B cell (primary cell): ENCODE measurements at regions not wholly inside any gene's neighbourhood (a gene's known extent, or its start where the extent isn't known, plus 50 kb on each side); places are given as distances from the start of the nearest gene placed in this dataset.

Source experiments
- ATAC-seq: fragments of 200-7000 bp; cut with Tn5 transposase; one replicate; pipeline ENCODE4 v1.10.0; 2021; ENCODE audit warnings: low read depth, mild to moderate bottlenecking, moderate number of reproducible peaks, moderate library complexity
- CTCF ChIA-PET: fragments of 350-600 bp; sonication (Branson Sonifier 250); formaldehyde crosslinking; loops from one replicate; lab custom pipeline; 2021; ENCODE audit warnings: antibody characterized with exemption, inconsistent platforms; lab: Charles Lee
- POLR2A ChIA-PET: fragments of 350-600 bp; sonication (Branson Sonifier 250); formaldehyde crosslinking; loops from one replicate; lab custom pipeline; 2021; ENCODE audit warnings: antibody characterized with exemption; lab: Charles Lee
- DNase-seq: peaks from one replicate; pipeline ENCODE4 v3.0.0; 2013
- H2AFZ ChIP-seq: 2 replicates; pipeline ENCODE4 v1.6.1; 2012; ENCODE audit warnings: mild to moderate bottlenecking, low read depth, low read length; ENCODE audit not compliant: insufficient read depth, poor library complexity, severe bottlenecking
- H3K27ac ChIP-seq, 2 donors: 1 replicate in 1 of 2; 2 replicates in 1 of 2; pipeline ENCODE4 v1.5.1; 2012 to 2013; ENCODE audit warnings: low read length in 2 of 2, mild to moderate bottlenecking in 2 of 2, moderate library complexity in 1 of 2
- H3K27me3 ChIP-seq, 4 experiments: fragments of 200-600 bp in 1 of 4; sonication (generic) in 1 of 4; replicated peaks in 1 of 4; 1 replicate in 2 of 4; 2 replicates in 2 of 4; pipeline versions ENCODE4 v1.6.1 to v1.7.0; 2013 to 2016; ENCODE audit warnings: low read length in 3 of 4, mild to moderate bottlenecking in 2 of 4, mixed read lengths in 1 of 4, moderate library complexity in 1 of 4; ENCODE audit not compliant: insufficient read depth in 4 of 4, control insufficient read depth in 3 of 4; ENCODE audit errors: control extremely low read depth in 1 of 4
- H3K36me3 ChIP-seq, 2 experiments: replicated peaks in 1 of 2; 1 replicate in 1 of 2; 2 replicates in 1 of 2; pipeline versions ENCODE4 v1.6.1 to v1.7.1; 2013; ENCODE audit warnings: low read length in 1 of 2; ENCODE audit not compliant: insufficient read depth in 2 of 2, control insufficient read depth in 1 of 2; ENCODE audit errors: control extremely low read depth in 1 of 2, extremely low read depth in 1 of 2
- H3K4me1 ChIP-seq, 2 donors: fragments of 200-600 bp in 1 of 2; sonication (generic) in 1 of 2; 1 replicate in 1 of 2; 2 replicates in 1 of 2; pipeline versions ENCODE4 v1.5.1 to v1.6.1; 2013 to 2017; ENCODE audit warnings: low read length in 2 of 2; ENCODE audit not compliant: control insufficient read depth in 2 of 2, insufficient read depth in 2 of 2
- H3K4me2 ChIP-seq: replicated peaks from 2 replicates; pipeline ENCODE3; 2012; ENCODE audit warnings: mild to moderate bottlenecking, low read depth, low read length; ENCODE audit not compliant: poor library complexity, severe bottlenecking
- H3K4me3 ChIP-seq, 5 experiments: fragments of 200-600 bp in 1 of 5; sonication (generic) in 1 of 5; 1 replicate in 3 of 5; 2 replicates in 2 of 5; pipeline versions ENCODE4 v1.5.1 to v1.7.0; 2011 to 2016; ENCODE audit warnings: low read length in 4 of 5, mild to moderate bottlenecking in 4 of 5, low read depth in 2 of 5, control low read depth in 1 of 5, moderate library complexity in 1 of 5; ENCODE audit not compliant: insufficient read depth in 1 of 5; ENCODE audit errors: control extremely low read depth in 1 of 5, extremely low read depth in 1 of 5
- H3K79me2 ChIP-seq: fragments of 200-600 bp; sonication (generic); one replicate; pipeline ENCODE4 v1.6.0; 2016; ENCODE audit warnings: low read length; ENCODE audit not compliant: control insufficient read depth, insufficient read depth
- H3K9ac ChIP-seq: fragments of 200-600 bp; sonication (generic); 2 replicates; pipeline ENCODE4 v1.6.1; 2017; ENCODE audit warnings: mild to moderate bottlenecking, low read length, moderate library complexity
- H3K9me3 ChIP-seq, 3 donors: one replicate each; pipeline versions ENCODE4 v1.6.1 to v1.7.1; 2013; ENCODE audit warnings: low read length in 2 of 3; ENCODE audit not compliant: control insufficient read depth in 2 of 3, insufficient read depth in 1 of 3; ENCODE audit errors: control extremely low read depth in 1 of 3
- H4K20me1 ChIP-seq: 2 replicates; pipeline ENCODE4 v1.6.0; 2012; ENCODE audit warnings: mild to moderate bottlenecking, low read length; ENCODE audit not compliant: insufficient read depth, control insufficient read depth, poor library complexity, severe bottlenecking
- H3K27ac Mint-ChIP-seq: one replicate; pipeline ENCODE4 v1.8.0; 2021; ENCODE audit warnings: mixed read lengths
- H3K27me3 Mint-ChIP-seq: one replicate; pipeline ENCODE4 v1.8.0; 2021; ENCODE audit warnings: mixed read lengths
- H3K4me1 Mint-ChIP-seq: one replicate; pipeline ENCODE4 v1.8.0; 2021; ENCODE audit warnings: mixed read lengths
- H3K4me3 Mint-ChIP-seq: one replicate; pipeline ENCODE4 v1.8.0; 2021; ENCODE audit warnings: mixed read lengths
- H3K9me3 Mint-ChIP-seq: one replicate; pipeline ENCODE4 v1.8.0; 2022; ENCODE audit warnings: mixed read lengths; ENCODE audit not compliant: insufficient read depth
- EZH2 ChIP-seq: IDR thresholded peaks from 2 replicates; pipeline ENCODE4 v1.6.1; 2012; ENCODE audit warnings: borderline replicate concordance, low read depth, mild to moderate bottlenecking, moderate library complexity, low read length; ENCODE audit not compliant: insufficient read depth, poor library complexity, severe bottlenecking
- WGBS: methylation state at CpG from one replicate; pipeline ENCODE4 v1.1.5; 2013; ENCODE audit warnings: missing lambda C conversion rate; ENCODE audit not compliant: insufficient coverage; 5-methylcytosine and 5-hydroxymethylcytosine counted together
- intact Hi-C: fragments of 100-400 bp; cut with micrococcal nuclease; formaldehyde crosslinking; loops from one replicate; pipeline ENCODE4 v1.10.0; 2022
- TF ChIP-seq, protein P1 (sequence below): fragments of 200-600 bp; IDR thresholded peaks from one replicate; pipeline ENCODE4 v1.8.0; 2022; ENCODE audit warnings: antibody characterized with exemption, mild to moderate bottlenecking

DNA sequence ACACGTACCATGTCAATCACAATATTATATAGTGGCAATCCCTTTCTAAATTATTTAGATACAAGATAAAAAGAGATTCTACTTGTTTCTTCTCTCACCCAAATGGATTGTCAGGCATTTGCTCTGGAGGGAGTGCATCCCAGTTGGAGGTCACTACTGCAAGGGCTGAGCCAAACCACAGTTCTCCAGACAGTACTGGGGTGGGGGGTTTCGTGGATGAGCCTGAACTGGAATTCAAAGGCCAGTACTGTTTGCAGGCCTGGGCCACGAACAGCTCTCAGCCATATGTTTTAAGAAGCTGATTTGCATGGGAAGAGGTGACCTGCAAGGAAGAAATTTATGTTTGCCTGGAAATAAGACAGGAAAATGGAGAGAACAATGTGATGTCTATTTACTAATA is 314.9 kb downstream of the PMP22 start:
- no peak overlapping the region for H3K4me3 ChIP-seq
- no peaks in the 10 kb centered on the region for H3K79me2 ChIP-seq
- TF ChIP-seq, protein P1, sequence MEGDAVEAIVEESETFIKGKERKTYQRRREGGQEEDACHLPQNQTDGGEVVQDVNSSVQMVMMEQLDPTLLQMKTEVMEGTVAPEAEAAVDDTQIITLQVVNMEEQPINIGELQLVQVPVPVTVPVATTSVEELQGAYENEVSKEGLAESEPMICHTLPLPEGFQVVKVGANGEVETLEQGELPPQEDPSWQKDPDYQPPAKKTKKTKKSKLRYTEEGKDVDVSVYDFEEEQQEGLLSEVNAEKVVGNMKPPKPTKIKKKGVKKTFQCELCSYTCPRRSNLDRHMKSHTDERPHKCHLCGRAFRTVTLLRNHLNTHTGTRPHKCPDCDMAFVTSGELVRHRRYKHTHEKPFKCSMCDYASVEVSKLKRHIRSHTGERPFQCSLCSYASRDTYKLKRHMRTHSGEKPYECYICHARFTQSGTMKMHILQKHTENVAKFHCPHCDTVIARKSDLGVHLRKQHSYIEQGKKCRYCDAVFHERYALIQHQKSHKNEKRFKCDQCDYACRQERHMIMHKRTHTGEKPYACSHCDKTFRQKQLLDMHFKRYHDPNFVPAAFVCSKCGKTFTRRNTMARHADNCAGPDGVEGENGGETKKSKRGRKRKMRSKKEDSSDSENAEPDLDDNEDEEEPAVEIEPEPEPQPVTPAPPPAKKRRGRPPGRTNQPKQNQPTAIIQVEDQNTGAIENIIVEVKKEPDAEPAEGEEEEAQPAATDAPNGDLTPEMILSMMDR, result no peak
- TF ChIP-seq EZH2, result no peak
- H3K4me1 ChIP-seq, result no peaks in the 10 kb centered on the region
- peaks cover 0 to 4% (median 0%) of the 10 kb centered on the region in 4 experiments for H3K27me3 ChIP-seq
- H3K9me3 ChIP-seq, result no peaks in the 10 kb centered on the region
- H3K9ac ChIP-seq, result no peak overlapping the region
- no peaks in the 10 kb centered on the region for H3K4me1 Mint-ChIP-seq
- H3K4me2 ChIP-seq, result no peak overlapping the region
- peaks cover 4% of the 10 kb centered on the region for H3K9me3 Mint-ChIP-seq
- intact Hi-C loops, result no loop called here
- ChIA-PET POLR2A (interaction anchor here (0.7 kb wide), 1 partner anchor 12 kb away, joined by 8 read pairs; no protein-coding TSS in a partner anchor), CTCF (no interaction called here)
- H3K4me3 Mint-ChIP-seq, result no peak overlapping the region
- H2AFZ ChIP-seq, result no peak overlapping the region
- no peak overlapping the region for H3K27ac Mint-ChIP-seq
- no peak overlapping the region for H3K27ac ChIP-seq
- DNase-seq, result no peak
- H3K27me3 Mint-ChIP-seq, result peaks cover 11% of the 10 kb centered on the region
- H4K20me1 ChIP-seq, result no peaks in the 10 kb centered on the region
- no peak for ATAC-seq
- 33% methylated on average over 1 of the region's 3 CpGs for WGBS
- no peaks in the 10 kb centered on the region for H3K36me3 ChIP-seq

DNA sequence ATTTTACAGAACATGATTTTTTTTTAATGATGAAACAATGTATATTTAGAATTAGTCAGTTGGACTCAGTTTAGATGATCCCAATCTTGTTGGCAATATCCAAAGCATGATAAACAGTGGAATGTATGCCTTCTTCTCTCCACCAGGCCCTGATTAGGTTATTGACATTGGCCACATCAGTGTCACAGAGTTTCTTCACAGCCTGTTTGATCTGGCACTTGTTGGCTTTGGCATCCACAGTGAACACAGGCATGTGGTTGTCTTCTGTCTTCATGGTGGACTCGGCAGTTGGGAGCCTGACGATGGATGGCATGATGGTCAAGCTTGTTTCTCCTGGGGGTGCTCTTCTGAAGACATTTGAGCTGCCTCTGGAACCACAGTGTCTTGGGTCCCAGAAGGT is 317.5 kb downstream of the PMP22 start:
- POLR2A ChIA-PET, result no interaction called here

More for the DNA sequence above, 317.5 kb downstream of the PMP22 start:
- Histone ChIP-seq H3K4me3 (no peak overlapping the region), H4K20me1 (no peaks in the 10 kb centered on the region), H3K9ac (no peak overlapping the region), H3K36me3 (no peaks in the 10 kb centered on the region), H2AFZ (no peak overlapping the region), H3K79me2 (no peaks in the 10 kb centered on the region), H3K9me3 (no peaks in the 10 kb centered on the region), H3K4me1 (no peaks in the 10 kb centered on the region), H3K27ac (no peak overlapping the region), H3K4me2 (no peak overlapping the region), H3K27me3 (peaks cover 0 to 2% (median 0%) of the 10 kb centered on the region in 4 experiments)
- TF ChIP-seq, protein P1, result no peak
- TF ChIP-seq EZH2, result no peak
- H3K27ac Mint-ChIP-seq, result no peak overlapping the region
- ATAC-seq (no peak), DNase-seq (no peak)
- intact Hi-C loops, result no loop called here
- H3K4me1 Mint-ChIP-seq, result no peaks in the 10 kb centered on the region
- CTCF ChIA-PET, result interaction anchor here (1.1 kb wide), 1 partner anchor 61 kb away, joined by 3 read pairs; no protein-coding TSS in a partner anchor
- no peak overlapping the region for H3K4me3 Mint-ChIP-seq
- peaks cover 10% of the 10 kb centered on the region for H3K27me3 Mint-ChIP-seq
- no peaks in the 10 kb centered on the region for H3K9me3 Mint-ChIP-seq
- 100% methylated on average over 1 of the region's 2 CpGs for WGBS
